ENCODE measurements at regions not wholly inside any gene's neighbourhood (a gene's known extent, or its start where the extent isn't known, plus 50 kb on each side); places are given as distances from the start of the nearest gene placed in this dataset.

DNA sequence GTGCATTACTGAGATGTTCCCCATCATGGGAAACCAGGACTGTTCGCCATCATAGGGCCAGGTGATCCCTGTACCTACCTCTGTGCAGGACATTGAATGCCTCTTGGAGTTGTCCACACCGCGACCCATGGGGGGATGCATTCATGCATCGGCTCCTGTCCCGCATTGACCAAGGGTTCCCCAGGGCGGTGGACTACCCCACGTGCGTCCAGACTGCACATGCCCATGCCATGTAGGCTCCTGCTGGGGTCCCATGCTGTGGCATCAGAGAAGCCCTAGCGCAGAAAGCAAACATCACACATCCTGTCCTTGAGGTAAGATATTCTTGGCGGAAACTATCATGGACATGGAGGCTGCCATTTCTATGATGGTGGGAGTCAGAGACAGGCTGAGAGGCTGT lies 121.6 kb upstream of the UNC5B start:
- H3K79me2 ChIP-seq (ENCODE audit: control insufficient read depth, insufficient read depth, low read length), result no peaks in the 10 kb centered on the region
- DNase-seq (no peak), ATAC-seq (ENCODE audit: low read depth) (no peak)
- CTCF ChIA-PET, result no interaction called here
- H3K4me3 ChIP-seq (ENCODE audit: control extremely low read depth in 1 of 5, extremely low read depth in 1 of 5, insufficient read depth in 1 of 5, low read depth in 2 of 5, low read length in 4 of 5), result no peak overlapping the region
- POLR2A ChIA-PET, result no interaction called here
- H3K9me3 ChIP-seq (ENCODE audit: control extremely low read depth in 1 of 3, control insufficient read depth in 2 of 3, insufficient read depth in 1 of 3, low read length in 2 of 3), result peaks cover 0 to 12% (median 0%) of the 10 kb centered on the region in 3 donors
- Mint-ChIP-seq H3K4me3 (no peak overlapping the region), H3K27me3 (peaks cover 15% of the 10 kb centered on the region), H3K4me1 (no peaks in the 10 kb centered on the region), H3K9me3 (ENCODE audit: insufficient read depth) (peaks cover 2% of the 10 kb centered on the region), H3K27ac (no peak overlapping the region)
- H3K36me3 ChIP-seq (replicated peaks in 1 of 2; ENCODE audit: control extremely low read depth in 1 of 2, control insufficient read depth in 1 of 2, extremely low read depth in 1 of 2, insufficient read depth in 2 of 2, low read length in 1 of 2), result no peaks in the 10 kb centered on the region
- intact Hi-C loops (cut with micrococcal nuclease), result no loop called here
- H2AFZ ChIP-seq (ENCODE audit: insufficient read depth, low read depth, low read length, poor library complexity, severe bottlenecking), result no peak overlapping the region
- no peak overlapping the region for H3K9ac ChIP-seq (ENCODE audit: low read length)
- H3K4me2 ChIP-seq (replicated peaks; ENCODE audit: low read depth, low read length, poor library complexity, severe bottlenecking), result no peak overlapping the region
- 95% methylated on average over 9 of the region's 10 CpGs for WGBS (ENCODE audit: insufficient coverage)
- no peaks in the 10 kb centered on the region for H3K27me3 ChIP-seq (replicated peaks in 1 of 4; ENCODE audit: control extremely low read depth in 1 of 4, control insufficient read depth in 3 of 4, insufficient read depth in 4 of 4, low read length in 3 of 4)
- no peaks in the 10 kb centered on the region for H3K4me1 ChIP-seq (ENCODE audit: control insufficient read depth in 2 of 2, insufficient read depth in 2 of 2, low read length in 2 of 2)
- no peak for TF ChIP-seq EZH2 (IDR thresholded peaks at IDR 0.05; ENCODE audit: borderline replicate concordance, insufficient read depth, low read depth, low read length, poor library complexity, severe bottlenecking)
- TF ChIP-seq, protein P1, sequence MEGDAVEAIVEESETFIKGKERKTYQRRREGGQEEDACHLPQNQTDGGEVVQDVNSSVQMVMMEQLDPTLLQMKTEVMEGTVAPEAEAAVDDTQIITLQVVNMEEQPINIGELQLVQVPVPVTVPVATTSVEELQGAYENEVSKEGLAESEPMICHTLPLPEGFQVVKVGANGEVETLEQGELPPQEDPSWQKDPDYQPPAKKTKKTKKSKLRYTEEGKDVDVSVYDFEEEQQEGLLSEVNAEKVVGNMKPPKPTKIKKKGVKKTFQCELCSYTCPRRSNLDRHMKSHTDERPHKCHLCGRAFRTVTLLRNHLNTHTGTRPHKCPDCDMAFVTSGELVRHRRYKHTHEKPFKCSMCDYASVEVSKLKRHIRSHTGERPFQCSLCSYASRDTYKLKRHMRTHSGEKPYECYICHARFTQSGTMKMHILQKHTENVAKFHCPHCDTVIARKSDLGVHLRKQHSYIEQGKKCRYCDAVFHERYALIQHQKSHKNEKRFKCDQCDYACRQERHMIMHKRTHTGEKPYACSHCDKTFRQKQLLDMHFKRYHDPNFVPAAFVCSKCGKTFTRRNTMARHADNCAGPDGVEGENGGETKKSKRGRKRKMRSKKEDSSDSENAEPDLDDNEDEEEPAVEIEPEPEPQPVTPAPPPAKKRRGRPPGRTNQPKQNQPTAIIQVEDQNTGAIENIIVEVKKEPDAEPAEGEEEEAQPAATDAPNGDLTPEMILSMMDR (IDR thresholded peaks at IDR 0.05), result no peak
- H3K27ac ChIP-seq (ENCODE audit: low read length in 2 of 2), result no peak overlapping the region
- no peaks in the 10 kb centered on the region for H4K20me1 ChIP-seq (ENCODE audit: control insufficient read depth, insufficient read depth, low read length, poor library complexity, severe bottlenecking)

DNA sequence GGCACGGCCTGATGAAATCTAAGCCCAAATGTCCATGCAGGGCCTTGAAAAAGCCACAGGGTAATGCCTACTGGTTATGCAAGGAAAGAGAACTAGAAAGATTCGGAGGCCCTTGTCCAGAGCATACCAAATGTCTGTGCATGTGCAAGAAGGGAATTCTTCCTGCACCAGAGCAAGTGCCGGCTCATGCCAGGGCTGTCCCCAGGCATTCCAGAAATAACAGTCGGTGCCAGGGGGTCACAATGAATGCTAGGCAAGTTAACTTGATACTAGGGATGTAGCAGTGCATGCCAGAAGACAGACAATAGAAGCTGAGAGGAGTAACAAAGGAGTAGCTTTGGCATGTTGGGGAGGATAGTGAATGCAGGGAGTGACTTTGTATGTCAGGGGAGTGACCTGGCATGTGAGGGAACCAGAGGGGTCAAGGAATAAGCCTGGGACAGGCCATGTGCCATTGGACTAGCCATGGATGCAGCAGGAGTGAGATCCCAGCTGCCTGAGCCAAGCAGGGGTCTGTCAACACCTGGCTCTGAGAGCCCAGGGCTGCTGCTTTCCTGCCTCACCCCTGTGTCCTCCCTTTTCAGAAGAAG lies 119.5 kb upstream of the UNC5B start:
- Histone ChIP-seq H3K9ac (ENCODE audit: low read length) (no peak overlapping the region), H3K4me3 (ENCODE audit: control extremely low read depth in 1 of 5, extremely low read depth in 1 of 5, insufficient read depth in 1 of 5, low read depth in 2 of 5, low read length in 4 of 5) (no peak overlapping the region), H3K4me2 (replicated peaks; ENCODE audit: low read depth, low read length, poor library complexity, severe bottlenecking) (no peak overlapping the region), H3K36me3 (replicated peaks in 1 of 2; ENCODE audit: control extremely low read depth in 1 of 2, control insufficient read depth in 1 of 2, extremely low read depth in 1 of 2, insufficient read depth in 2 of 2, low read length in 1 of 2) (no peaks in the 10 kb centered on the region), H3K27ac (ENCODE audit: low read length in 2 of 2) (no peak overlapping the region), H3K9me3 (ENCODE audit: control extremely low read depth in 1 of 3, control insufficient read depth in 2 of 3, insufficient read depth in 1 of 3, low read length in 2 of 3) (peaks cover 0 to 12% (median 0%) of the 10 kb centered on the region in 3 donors), H4K20me1 (ENCODE audit: control insufficient read depth, insufficient read depth, low read length, poor library complexity, severe bottlenecking) (no peaks in the 10 kb centered on the region), H3K79me2 (ENCODE audit: control insufficient read depth, insufficient read depth, low read length) (no peaks in the 10 kb centered on the region), H2AFZ (ENCODE audit: insufficient read depth, low read depth, low read length, poor library complexity, severe bottlenecking) (no peak overlapping the region), H3K4me1 (ENCODE audit: control insufficient read depth in 2 of 2, insufficient read depth in 2 of 2, low read length in 2 of 2) (no peaks in the 10 kb centered on the region), H3K27me3 (replicated peaks in 1 of 4; ENCODE audit: control extremely low read depth in 1 of 4, control insufficient read depth in 3 of 4, insufficient read depth in 4 of 4, low read length in 3 of 4) (peaks cover 0 to 4% (median 0%) of the 10 kb centered on the region in 4 experiments)
- Mint-ChIP-seq H3K9me3 (ENCODE audit: insufficient read depth) (peaks cover 2% of the 10 kb centered on the region), H3K4me3 (no peak overlapping the region), H3K27me3 (peaks cover 20% of the 10 kb centered on the region), H3K4me1 (no peaks in the 10 kb centered on the region), H3K27ac (no peak overlapping the region)
- 69% methylated on average over 4 of the region's 4 CpGs for WGBS (ENCODE audit: insufficient coverage)
- ChIA-PET CTCF (no interaction called here), POLR2A (no interaction called here)
- TF ChIP-seq, protein P1 (IDR thresholded peaks at IDR 0.05), result no peak
- no peak for TF ChIP-seq EZH2 (IDR thresholded peaks at IDR 0.05; ENCODE audit: borderline replicate concordance, insufficient read depth, low read depth, low read length, poor library complexity, severe bottlenecking)
- intact Hi-C loops (cut with micrococcal nuclease), result no loop called here
- ATAC-seq (ENCODE audit: low read depth) (no peak), DNase-seq (no peak)
